HepG2 (cell line): ENCODE measurements at regions not wholly inside any gene's neighbourhood (a gene's known extent, or its start where the extent isn't known, plus 50 kb on each side); places are given as distances from the start of the nearest gene placed in this dataset.

Experiments
- ATAC-seq: fragments of 200-7000 bp; cut with Tn5 transposase; 3 replicates; pipeline ENCODE4 v1.9.1; 2020; ENCODE audit warnings: mild to moderate bottlenecking, moderate library complexity
- BruUV-seq: library from RNA; stranded (reverse); fragments of 400-500 nt; replicated peaks from 2 replicates; lab custom pipeline; 2021; lab: Mats Ljungman, UMichigan
- CTCF ChIA-PET: fragments of 300-600 bp; formaldehyde crosslinking; extraction: SDS; loops from one replicate; lab custom pipeline; 2021; ENCODE audit warnings: low total read pairs, inconsistent platforms, low intra/inter-chr PET ratio; lab: Yijun Ruan, JAX
- POLR2A ChIA-PET: fragments of 350-600 bp; sonication (Branson Sonifier 250); formaldehyde crosslinking; loops from one replicate; lab custom pipeline; 2020; ENCODE audit warnings: antibody characterized with exemption, inconsistent platforms; lab: Yijun Ruan, JAX
- DNase-seq: peaks from one replicate; pipeline ENCODE4 v3.0.0-alpha.2; 2015; ENCODE audit warnings: low spot score
- FAIRE-seq: peaks from 3 replicates; lab custom pipeline; 2011; peaks lifted over from hg19 to GRCh38; lab: Jason Lieb, UNC
- H2AFZ ChIP-seq: one replicate; pipeline ENCODE4 v1.6.1; 2011; ENCODE audit warnings: low read length, inconsistent platforms
- H3K27ac ChIP-seq: fragments of 300-600 bp; 3 replicates; pipeline ENCODE4 v1.8.0; 2011; ENCODE audit warnings: mixed run types, mild to moderate bottlenecking, mixed read lengths, low read length, inconsistent platforms; ENCODE audit not compliant: insufficient read depth; ENCODE audit errors: extremely low read length
- H3K27me3 ChIP-seq, 2 experiments: fragments of 200-600 bp in 1 of 2; 2 replicates in 1 of 2; 3 replicates in 1 of 2; pipeline versions ENCODE4 v1.6.0 to v1.8.0; 2011; ENCODE audit warnings: low read length in 2 of 2, mild to moderate bottlenecking in 2 of 2, moderate library complexity in 2 of 2, inconsistent platforms in 1 of 2; ENCODE audit not compliant: insufficient read depth in 2 of 2, control insufficient read depth in 1 of 2
- H3K36me3 ChIP-seq, 2 experiments: fragments of 200-600 bp in 1 of 2; replicated peaks in 1 of 2; 2 replicates in 1 of 2; 3 replicates in 1 of 2; pipeline versions ENCODE4 v1.5.1 to v1.8.0; 2011; ENCODE audit warnings: low read length in 2 of 2, inconsistent platforms in 1 of 2; ENCODE audit not compliant: insufficient read depth in 2 of 2, control insufficient read depth in 1 of 2
- H3K4me1 ChIP-seq: 2 replicates; pipeline ENCODE4 v1.5.1; 2012; ENCODE audit warnings: low read length, inconsistent platforms; ENCODE audit not compliant: insufficient read depth
- H3K4me2 ChIP-seq: 2 replicates; pipeline ENCODE4 v1.6.0; 2011; ENCODE audit warnings: low read depth, low read length, inconsistent platforms
- H3K4me3 ChIP-seq, 3 experiments: fragments of 200-600 bp in 1 of 3; sonication (generic), shearing (Covaris generic) in 1 of 3; replicated peaks in 1 of 3; 2 replicates each; pipeline ENCODE4 v1.5.1; 2011 to 2016; ENCODE audit warnings: low read length in 3 of 3, inconsistent platforms in 2 of 3, low read depth in 2 of 3, mild to moderate bottlenecking in 2 of 3, control low read depth in 1 of 3, mixed read lengths in 1 of 3; ENCODE audit not compliant: insufficient read depth in 1 of 3
- H3K79me2 ChIP-seq: one replicate; pipeline ENCODE4 v1.6.1; 2011; ENCODE audit warnings: low read length, inconsistent platforms; ENCODE audit not compliant: insufficient read depth
- H3K9ac ChIP-seq: 2 replicates; pipeline ENCODE4 v1.6.0; 2011; ENCODE audit warnings: mild to moderate bottlenecking, low read depth, low read length, inconsistent platforms; ENCODE audit not compliant: insufficient read depth
- H3K9me3 ChIP-seq: 2 replicates; pipeline ENCODE4 v1.5.1; 2012; ENCODE audit warnings: mild to moderate bottlenecking, low read length
- H4K20me1 ChIP-seq: 2 replicates; pipeline ENCODE4 v1.6.0; 2011; ENCODE audit warnings: inconsistent platforms, mild to moderate bottlenecking, low read length, moderate library complexity; ENCODE audit not compliant: insufficient read depth
- ATF4 ChIP-seq, 2 experiments: fragments of 450-650 bp in 1 of 2; sonication (generic) in 1 of 2; formaldehyde crosslinking; IDR thresholded peaks; 2 replicates each; pipeline versions ENCODE4 v1.5.0 to v1.8.0; 2020 to 2022; ENCODE audit warnings: mild to moderate bottlenecking in 1 of 2, missing genetic modification reagents in 1 of 2
- KAT7 ChIP-seq: IDR thresholded peaks from 2 replicates; pipeline ENCODE4 v1.6.1; 2018; ENCODE audit warnings: borderline replicate concordance, missing compliant biosample characterization
- NKX3-1 ChIP-seq: sonication (generic); formaldehyde crosslinking; IDR thresholded peaks from 2 replicates; pipeline ENCODE4 v1.5.0; 2020; ENCODE audit warnings: missing genetic modification reagents
- ZNF232 ChIP-seq: sonication (generic); formaldehyde crosslinking; IDR thresholded peaks from 2 replicates; pipeline ENCODE4 v1.4.0; 2020; ENCODE audit warnings: missing genetic modification reagents, borderline replicate concordance
- ZNF337 ChIP-seq: sonication (generic); formaldehyde crosslinking; IDR thresholded peaks from 2 replicates; pipeline ENCODE4 v1.5.1; 2020; ENCODE audit warnings: missing genetic modification reagents, low read depth, mild to moderate bottlenecking, borderline replicate concordance
- ZNF546 ChIP-seq: sonication (generic); formaldehyde crosslinking; conservative IDR thresholded peaks from 2 replicates; pipeline ENCODE4 v1.8.1; 2023; ENCODE audit warnings: mild to moderate bottlenecking, missing genetic modification reagents
- WGBS: methylation state at CpG from one replicate; pipeline ENCODE4 v1.1.6; 2017; ENCODE audit warnings: low lambda C conversion rate; 5-methylcytosine and 5-hydroxymethylcytosine counted together
- in situ Hi-C: cut with HindIII; loops from 2 replicates; pipeline ENCODE4 v1.10.0; 2017; ENCODE audit warnings: low pct_unique_long_range_greater_than_20kb; ENCODE audit not compliant: extremely low pct_ligation_motif_present
- intact Hi-C: fragments of 100-400 bp; cut with micrococcal nuclease; formaldehyde crosslinking; loops from one replicate; pipeline ENCODE4 v1.10.0; 2022; ENCODE audit not compliant: unreplicated experiment

- TF ChIP-seq ATF4 (CRISPR knock-in tag; IDR thresholded peaks at IDR 0.05) (no peak), ZNF232 (CRISPR knock-in tag) (no peak)
Observed at GRCh38 chr11:57087991-57088390, 93.8 kb upstream of the LRRC55 start (continued).

GRCh38 chr11:57092028-57092698 lies 89.6 kb upstream of the LRRC55 start:
- ChIA-PET POLR2A (no interaction called here), CTCF (no interaction called here)
- H3K4me1 ChIP-seq = no peaks in the 10 kb centered on the region
- 0% methylated on average over 3 of the region's 9 CpGs for WGBS
- no TSS peak for BruUV-seq
- H3K4me2 ChIP-seq = no peak overlapping the region
- no peak overlapping the region for H3K4me3 ChIP-seq
- FAIRE-seq (no peak), ATAC-seq (no peak), DNase-seq (no peak)
- no peaks in the 10 kb centered on the region for H3K36me3 ChIP-seq
- H4K20me1 ChIP-seq = no peaks in the 10 kb centered on the region
- no peaks in the 10 kb centered on the region for H3K27me3 ChIP-seq
- TF ChIP-seq ZNF337 (CRISPR knock-in tag) = no peak
- TF ChIP-seq KAT7 (CRISPR knock-in tag) = no peak
- TF ChIP-seq ZNF546 (CRISPR knock-in tag) = no peak
- TF ChIP-seq NKX3-1 (CRISPR knock-in tag) = no peak
- intact Hi-C loops (no loop called here), in situ Hi-C loops (no loop called here)
- no peak overlapping the region for H3K9ac ChIP-seq
- H3K79me2 ChIP-seq = no peaks in the 10 kb centered on the region
- H3K9me3 ChIP-seq = no peaks in the 10 kb centered on the region
- H2AFZ ChIP-seq = no peak overlapping the region
- H3K27ac ChIP-seq = no peak overlapping the region
